IPS-11a (cell line): ENCODE measurements at regions not wholly inside any gene's neighbourhood (a gene's known extent, or its start where the extent isn't known, plus 50 kb on each side); places are given as distances from the start of the nearest gene placed in this dataset.
"Not testable (repeated sequence)": the region's sequence is repeated elsewhere in the genome, so short reads cannot be mapped to it uniquely, and the experiment has no call there.

Experiments used
- H3K4me3 ChIP-seq: one replicate; pipeline ENCODE4 v1.5.1; 2013; ENCODE audit warnings: low read depth, low read length, control low read depth

- H3K4me3 ChIP-seq = no peak overlapping the region
Measured at GRCh38 chr10:61052469-61053205, 108.7 kb upstream of the RHOBTB1 start.

GRCh38 chr10:61051344-61051743 lies 107.4 kb upstream of the RHOBTB1 start:
- H3K4me3 ChIP-seq = no peak overlapping the region

GRCh38 chr10:61050120-61050745 lies 106.2 kb upstream of the RHOBTB1 start:
- H3K4me3 ChIP-seq = no peak overlapping the region

- H3K4me3 ChIP-seq = no peak overlapping the region
Measured at GRCh38 chr10:61049386-61049785, 105.4 kb upstream of the RHOBTB1 start.

- H3K4me3 ChIP-seq = no peak overlapping the region
Measured at GRCh38 chr10:61047788-61048560, 104.0 kb upstream of the RHOBTB1 start.

GRCh38 chr10:61047081-61047480 lies 103.1 kb upstream of the RHOBTB1 start:
- H3K4me3 ChIP-seq = no peak overlapping the region

- not testable (repeated sequence) for H3K4me3 ChIP-seq
Measured at GRCh38 chr10:61045480-61045879, 101.5 kb upstream of the RHOBTB1 start.

GRCh38 chr10:61042533-61042932 lies 98.5 kb upstream of the RHOBTB1 start:
- H3K4me3 ChIP-seq = no peak overlapping the region

GRCh38 chr10:61040399-61041016 lies 96.5 kb upstream of the RHOBTB1 start:
- H3K4me3 ChIP-seq = no peak overlapping the region

- no peak overlapping the region for H3K4me3 ChIP-seq
Measured at GRCh38 chr10:61039868-61040267, 95.9 kb upstream of the RHOBTB1 start.

GRCh38 chr10:61037261-61037830 lies 93.4 kb upstream of the RHOBTB1 start:
- not testable (repeated sequence) for H3K4me3 ChIP-seq

- not testable (repeated sequence) for H3K4me3 ChIP-seq
Measured at GRCh38 chr10:61036148-61036547, 92.2 kb upstream of the RHOBTB1 start.

- no peak overlapping the region for H3K4me3 ChIP-seq
Measured at GRCh38 chr10:61031341-61031740, 87.4 kb upstream of the RHOBTB1 start.

- no peak overlapping the region for H3K4me3 ChIP-seq
Measured at GRCh38 chr10:61029411-61029810, 85.4 kb upstream of the RHOBTB1 start.

- H3K4me3 ChIP-seq = no peak overlapping the region
Measured at GRCh38 chr10:61028861-61029361, 84.9 kb upstream of the RHOBTB1 start.

- no peak overlapping the region for H3K4me3 ChIP-seq
Measured at GRCh38 chr10:61024856-61025201, 80.8 kb upstream of the RHOBTB1 start.

- no peak overlapping the region for H3K4me3 ChIP-seq
Measured at GRCh38 chr10:61024151-61024855, 80.3 kb upstream of the RHOBTB1 start.

- H3K4me3 ChIP-seq = no peak overlapping the region
Measured at GRCh38 chr10:61023053-61023452, 79.1 kb upstream of the RHOBTB1 start.

- no peak overlapping the region for H3K4me3 ChIP-seq
Measured at GRCh38 chr10:61021926-61022325, 77.9 kb upstream of the RHOBTB1 start.

GRCh38 chr10:61020420-61021158 lies 76.6 kb upstream of the RHOBTB1 start:
- H3K4me3 ChIP-seq = no peak overlapping the region
